NCI-H82 treated with DMSO at 0.1 percent for 48 hours (cell line): ENCODE measurements at regions not wholly inside any gene's neighbourhood (a gene's known extent, or its start where the extent isn't known, plus 50 kb on each side); places are given as distances from the start of the nearest gene placed in this dataset.
"Not testable (repeated sequence)": the region's sequence is repeated elsewhere in the genome, so short reads cannot be mapped to it uniquely, and the experiment has no call there.

Experiments used
- DNase-seq: peaks from one replicate; lab custom pipeline; 2025; ENCODE audit not compliant: unreplicated experiment; lab: John Stamatoyannopoulos, UW

GRCh38 chr2:53610260-53610659 is 157.3 kb upstream of the CHAC2 start:
- no peak for DNase-seq

GRCh38 chr2:53609551-53609950 is 158.1 kb upstream of the CHAC2 start:
- DNase-seq = no peak

GRCh38 chr2:53608293-53608692 is 159.3 kb upstream of the CHAC2 start:
- no peak for DNase-seq

- no peak for DNase-seq
Measured at GRCh38 chr2:53600815-53601214, 166.8 kb upstream of the CHAC2 start.

- not testable (repeated sequence) for DNase-seq
Measured at GRCh38 chr2:53586733-53587612, 180.6 kb upstream of the CHAC2 start.

- no peak for DNase-seq
Measured at GRCh38 chr2:53584986-53585385, 182.6 kb upstream of the CHAC2 start.

- DNase-seq = no peak
Measured at GRCh38 chr2:53583583-53583982, 184.0 kb upstream of the CHAC2 start.

GRCh38 chr2:53582556-53582955 is 185.0 kb upstream of the CHAC2 start:
- DNase-seq = no peak

GRCh38 chr2:53576166-53576565 is 191.4 kb upstream of the CHAC2 start:
- peak; percentile 91 for DNase-seq

- DNase-seq = peak; percentile 89
Measured at GRCh38 chr2:53575721-53576124, 191.9 kb upstream of the CHAC2 start.

GRCh38 chr2:53572696-53573095 is 194.9 kb upstream of the CHAC2 start:
- DNase-seq = no peak

- DNase-seq = peak; percentile 95
Measured at GRCh38 chr2:53569957-53570727, 197.5 kb upstream of the CHAC2 start.

GRCh38 chr2:53568469-53568868 is 199.1 kb upstream of the CHAC2 start:
- peak; percentile 36 for DNase-seq

- no peak for DNase-seq
Measured at GRCh38 chr2:53567073-53567472, 200.5 kb upstream of the CHAC2 start.

GRCh38 chr2:53562407-53562806 is 205.2 kb upstream of the CHAC2 start:
- no peak for DNase-seq

GRCh38 chr2:53561155-53561554 is 206.4 kb upstream of the CHAC2 start:
- no peak for DNase-seq

- DNase-seq = no peak
Measured at GRCh38 chr2:53559302-53559966, 208.2 kb upstream of the CHAC2 start.

- no peak for DNase-seq
Measured at GRCh38 chr2:53558867-53559266, 208.7 kb upstream of the CHAC2 start.

GRCh38 chr2:53549497-53549896 is 218.1 kb upstream of the CHAC2 start:
- DNase-seq = no peak

GRCh38 chr2:53545604-53546003 is 222.0 kb upstream of the CHAC2 start:
- DNase-seq = no peak

- DNase-seq = no peak
Measured at GRCh38 chr2:53544871-53545558, 222.6 kb upstream of the CHAC2 start.
